Heart right ventricle (tissue), 16 donors: ENCODE measurements at regions not wholly inside any gene's neighbourhood (a gene's known extent, or its start where the extent isn't known, plus 50 kb on each side); places are given as distances from the start of the nearest gene placed in this dataset.

Source experiments
- ATAC-seq, 8 donors: fragments of 200-7000 bp; cut with Tn5 transposase; one replicate each; pipeline ENCODE4 v1.9.1; 2020; ENCODE audit warnings: mild to moderate bottlenecking in 8 of 8, moderate library complexity in 8 of 8, moderate number of reproducible peaks in 1 of 8
- DNase-seq, 2 donors: peaks; one replicate each; pipeline ENCODE4 v3.0.0-alpha.2; 2020
- H3K27ac ChIP-seq, 10 donors: fragments of 200-600 bp; sonication (generic) in 2 of 10; one replicate each; pipeline versions ENCODE4 v1.5.0 to v1.8.0; 2020 to 2022; ENCODE audit warnings: mild to moderate bottlenecking in 3 of 10
- H3K27me3 ChIP-seq, 7 donors: fragments of 200-600 bp; one replicate each; pipeline ENCODE4 v1.8.0; 2021 to 2022; ENCODE audit warnings: mild to moderate bottlenecking in 2 of 7
- H3K36me3 ChIP-seq, 9 donors: fragments of 200-600 bp; sonication (generic) in 1 of 9; one replicate each; pipeline versions ENCODE4 v1.5.0 to v1.8.0; 2020 to 2022; ENCODE audit warnings: mild to moderate bottlenecking in 2 of 9
- H3K4me1 ChIP-seq, 9 donors: fragments of 200-600 bp; sonication (generic) in 1 of 9; one replicate each; pipeline versions ENCODE4 v1.5.0 to v1.8.0; 2020 to 2022; ENCODE audit warnings: mild to moderate bottlenecking in 4 of 9
- H3K4me3 ChIP-seq, 10 donors: fragments of 200-600 bp; sonication (generic) in 2 of 10; one replicate each; pipeline versions ENCODE4 v1.5.0 to v1.8.0; 2020 to 2022; ENCODE audit warnings: mild to moderate bottlenecking in 7 of 10, moderate library complexity in 2 of 10
- H3K9me3 ChIP-seq, 11 donors: fragments of 200-600 bp in 10 of 11; sonication (generic) in 2 of 11; one replicate each; pipeline versions ENCODE4 v1.5.0 to v1.8.0; 2013 to 2022; ENCODE audit warnings: mild to moderate bottlenecking in 2 of 11, control low read depth in 1 of 11, moderate library complexity in 1 of 11
- CTCF ChIP-seq, 9 donors: fragments of 200-600 bp; sonication (generic) in 2 of 9; IDR thresholded peaks; one replicate each; pipeline versions ENCODE4 v1.5.0 to v1.8.0; 2021 to 2022; ENCODE audit warnings: antibody characterized with exemption in 9 of 9, mild to moderate bottlenecking in 5 of 9, moderate library complexity in 1 of 9
- WGBS, 2 donors: extraction: QIAGEN DNeasy Blood & Tissue Kit; methylation state at CpG; one replicate each; pipeline ENCODE4 v1.1.7; 2013; ENCODE audit warnings: inconsistent platforms in 1 of 2; 5-methylcytosine and 5-hydroxymethylcytosine counted together
- intact Hi-C, 10 donors: fragments of 100-400 bp; cut with DNase I; formaldehyde crosslinking; loops; one replicate each; pipeline versions ENCODE4 v1.11.1 to v1.14.2; 2022
- donor health status: Arrhythmogenic right ventricular cardiomyopathy.
- donor health status: ischemic (EF 13 %, LVEDD 7.1; RV severe dilation, severe dysfunction).
- donor health status: healthy with polysubstance abuse.
- donor health status: DM: no; HTN: yes; CAD: no.
- donor health status: DM: no; HTN: no; CAD: no.
- donor health status: ischemic (EF 25% LVEDD 6.9; RV normal size, moderate dysfunction).
- donor health status: ischemic (EF 25% LVEDD 5.7; RV mildly dilated, moderate dysfunction).
- donor health status: healthy.
- donor health status: DM: yes; HTN: yes; CAD: no.
- donor health status: Ischemic cardiomyopathy.
- donor health status: ischemic (EF 35%, LVEDD 5.7; RV mildly dilated, moderate dysfunction).
- donor health status: nonischemic (EF 11% LVEDD 7.7; RV severe dilation, severe dysfunction).
- donor health status: DM: yes; HTN: yes; CAD: no.
- donor health status: PGD.
- donor health status: ischemic (EF 29% LVEDD 5.4; RV normal size, mild dysfunction).
- donor health status: nonischemic (EF 23%, LVEDD 6.1; RV moderate dilation, normal function).

DNA sequence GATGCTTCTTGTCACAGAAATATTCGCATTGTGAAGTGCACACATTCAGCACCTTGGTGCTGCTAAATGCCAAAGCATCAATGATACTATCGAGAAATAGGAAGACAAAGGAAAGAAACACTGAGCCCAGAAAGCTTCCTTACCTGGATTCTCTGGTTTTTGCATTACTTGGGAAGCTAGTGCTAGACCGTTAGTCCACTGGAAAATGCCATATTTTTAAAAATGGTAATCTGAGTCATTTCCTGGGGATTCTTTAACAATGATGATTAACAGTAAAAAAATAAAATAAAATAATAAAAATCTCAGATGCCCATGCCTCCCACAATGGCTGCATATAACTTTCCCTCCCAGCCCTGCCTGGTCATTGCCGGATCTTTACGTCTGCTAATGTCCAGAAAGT is 420.1 kb upstream of the MGMT start:
- H3K4me1 ChIP-seq, result peaks cover 0 to 19% (median 4%) of the 10 kb centered on the region in 9 donors
- no peaks in the 10 kb centered on the region for H3K9me3 ChIP-seq
- 70 to 71% methylated on average over 5 of the region's 5 CpGs for whole genome bisulfite sequencing, 2 donors
- H3K27ac ChIP-seq, result peak overlapping the region in 4 of 10 donors; percentile 15 to 75 (median 56)
- H3K4me3 ChIP-seq, result peak overlapping the region in 4 of 10 donors; percentile 17 to 38 (median 36)
- no peak for ATAC-seq
- no peaks in the 10 kb centered on the region for H3K36me3 ChIP-seq
- no peak for DNase-seq
- TF ChIP-seq CTCF (IDR thresholded peaks at IDR 0.05), result no peak
- intact Hi-C loops, result loop anchor here in 1 of 10 donors (10.0 kb wide), 1 partner anchor 208 kb away; no protein-coding TSS in a partner anchor
- H3K27me3 ChIP-seq, result peaks cover 0 to 10% (median 0%) of the 10 kb centered on the region in 7 donors

- intact Hi-C loops, result loop anchor here in 1 of 10 donors (10.0 kb wide), 1 partner anchor 207 kb away; no protein-coding TSS in a partner anchor
- H3K27ac ChIP-seq, result no peak overlapping the region
- 90 to 91% methylated on average over 3 of the region's 3 CpGs for WGBS, 2 donors
- no peaks in the 10 kb centered on the region for H3K36me3 ChIP-seq
- peaks cover 0 to 10% (median 0%) of the 10 kb centered on the region in 7 donors for H3K27me3 ChIP-seq
- no peak overlapping the region for H3K4me3 ChIP-seq
- ATAC-seq, result no peak
- no peak for TF ChIP-seq CTCF (IDR thresholded peaks at IDR 0.05)
- H3K4me1 ChIP-seq, result peaks cover 0 to 19% (median 4%) of the 10 kb centered on the region in 9 donors
- no peak for DNase-seq
- H3K9me3 ChIP-seq, result no peaks in the 10 kb centered on the region
Measured at GRCh38 chr10:129047600-129047999, 419.4 kb upstream of the MGMT start.

DNA sequence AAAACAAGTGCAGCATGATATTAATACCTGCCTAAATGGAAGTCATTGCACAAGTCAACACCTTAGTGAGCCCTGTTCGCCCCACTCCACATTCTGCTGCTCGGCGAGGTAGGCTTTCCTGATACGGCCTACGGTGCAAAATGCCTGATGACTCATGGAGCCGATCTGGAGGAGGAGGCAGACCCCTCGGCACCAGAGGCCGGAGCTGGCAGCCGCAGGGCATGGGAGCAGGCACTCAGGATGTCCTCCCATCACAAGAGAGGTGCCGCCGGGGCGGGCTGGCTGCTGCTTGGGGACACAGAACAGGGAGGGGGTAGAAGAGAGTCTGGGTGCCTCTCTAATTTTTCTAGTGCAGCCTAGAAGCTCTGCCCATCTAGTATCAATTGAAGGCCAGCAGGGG is 418.5 kb upstream of the MGMT start:
- Histone ChIP-seq H3K9me3 (no peaks in the 10 kb centered on the region), H3K27ac (no peak overlapping the region), H3K4me3 (no peak overlapping the region), H3K4me1 (peaks cover 0 to 13% (median 0%) of the 10 kb centered on the region in 9 donors), H3K27me3 (peaks cover 0 to 10% (median 0%) of the 10 kb centered on the region in 7 donors), H3K36me3 (no peaks in the 10 kb centered on the region)
- TF ChIP-seq CTCF (IDR thresholded peaks at IDR 0.05), result no peak
- WGBS, 2 donors, result 65 to 72% methylated on average over 12 of the region's 12 CpGs
- DNase-seq (no peak), ATAC-seq (no peak)
- intact Hi-C loops, result loop anchor here in 1 of 10 donors (10.0 kb wide), 1 partner anchor 206 kb away; no protein-coding TSS in a partner anchor

DNA sequence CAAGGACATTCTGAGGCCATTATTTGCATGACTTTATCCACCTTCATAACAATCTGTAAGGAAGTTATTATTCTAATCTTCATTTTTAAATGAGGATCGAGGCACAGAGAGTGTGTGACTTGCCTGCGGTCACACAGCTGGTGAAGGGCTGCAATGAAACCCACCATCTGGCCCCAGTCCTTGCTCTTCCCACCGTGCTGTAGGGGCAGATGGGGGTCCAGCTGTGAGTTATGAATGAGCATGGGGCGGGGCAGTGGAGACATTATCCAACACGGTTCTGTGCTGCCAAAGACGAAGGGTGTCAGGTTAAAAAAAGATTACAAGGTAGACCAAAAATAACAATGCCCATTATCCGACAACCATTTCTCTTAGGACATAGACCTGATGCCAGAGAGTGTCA is 417.5 kb upstream of the MGMT start:
- Histone ChIP-seq H3K27me3 (peaks cover 0 to 10% (median 0%) of the 10 kb centered on the region in 7 donors), H3K27ac (no peak overlapping the region), H3K9me3 (no peaks in the 10 kb centered on the region), H3K36me3 (no peaks in the 10 kb centered on the region), H3K4me1 (peaks cover 0 to 11% (median 0%) of the 10 kb centered on the region in 9 donors), H3K4me3 (no peak overlapping the region)
- 69 to 76% methylated on average over 7 of the region's 7 CpGs for WGBS, 2 donors
- intact Hi-C loops, result loop anchor here in 1 of 10 donors (10.0 kb wide), 1 partner anchor 205 kb away; no protein-coding TSS in a partner anchor
- DNase-seq, result no peak
- no peak for ATAC-seq
- no peak for TF ChIP-seq CTCF (IDR thresholded peaks at IDR 0.05)
